ENCODE measurements at regions not wholly inside any gene's neighbourhood (a gene's known extent, or its start where the extent isn't known, plus 50 kb on each side); places are given as distances from the start of the nearest gene placed in this dataset.

GRCh38 chr10:36224431-36224985 is 582.4 kb upstream of the FZD8 start:
- Mint-ChIP-seq H3K9me3 (peaks cover 12% of the 10 kb centered on the region), H3K36me3 (ENCODE audit: low read depth) (no peaks in the 10 kb centered on the region), H3K4me1 (no peaks in the 10 kb centered on the region), H3K27ac (no peak overlapping the region), H3K27me3 (no peaks in the 10 kb centered on the region), H3K4me3 (no peak overlapping the region)
- ATAC-seq (no peak), DNase-seq (no peak)

- no peak for ATAC-seq
- no peaks in the 10 kb centered on the region for H3K36me3 Mint-ChIP-seq (ENCODE audit: low read depth)
- H3K4me1 Mint-ChIP-seq: no peaks in the 10 kb centered on the region
- H3K27ac Mint-ChIP-seq: no peak overlapping the region
- H3K4me3 Mint-ChIP-seq: no peak overlapping the region
- H3K27me3 Mint-ChIP-seq: no peaks in the 10 kb centered on the region
- peaks cover 12% of the 10 kb centered on the region for H3K9me3 Mint-ChIP-seq
- DNase-seq: no peak
Observed at GRCh38 chr10:36221101-36221500, 579.0 kb upstream of the FZD8 start.

- Mint-ChIP-seq H3K27ac (no peak overlapping the region), H3K27me3 (no peaks in the 10 kb centered on the region), H3K4me1 (no peaks in the 10 kb centered on the region), H3K4me3 (no peak overlapping the region), H3K36me3 (ENCODE audit: low read depth) (no peaks in the 10 kb centered on the region), H3K9me3 (peaks cover 12% of the 10 kb centered on the region)
- DNase-seq (no peak), ATAC-seq (no peak)
Observed at GRCh38 chr10:36220151-36220550, 578.1 kb upstream of the FZD8 start.

GRCh38 chr10:36211856-36212255 is 569.8 kb upstream of the FZD8 start:
- H3K27me3 Mint-ChIP-seq: no peaks in the 10 kb centered on the region

GRCh38 chr10:36209480-36209879 is 567.4 kb upstream of the FZD8 start:
- Mint-ChIP-seq H3K9me3 (peaks cover 10% of the 10 kb centered on the region), H3K27ac (no peak overlapping the region), H3K4me3 (no peak overlapping the region), H3K4me1 (no peaks in the 10 kb centered on the region), H3K27me3 (no peaks in the 10 kb centered on the region), H3K36me3 (ENCODE audit: low read depth) (no peaks in the 10 kb centered on the region)
- DNase-seq (no peak), ATAC-seq (no peak)

More at GRCh38 chr10:36211856-36212255, 569.8 kb upstream of the FZD8 start:
- ATAC-seq (no peak), DNase-seq (no peak)
- Mint-ChIP-seq H3K4me1 (no peaks in the 10 kb centered on the region), H3K36me3 (ENCODE audit: low read depth) (no peaks in the 10 kb centered on the region), H3K9me3 (peaks cover 4% of the 10 kb centered on the region), H3K4me3 (no peak overlapping the region), H3K27ac (no peak overlapping the region)

- Mint-ChIP-seq H3K4me1 (no peaks in the 10 kb centered on the region), H3K4me3 (no peak overlapping the region), H3K27ac (no peak overlapping the region), H3K27me3 (no peaks in the 10 kb centered on the region), H3K36me3 (ENCODE audit: low read depth) (no peaks in the 10 kb centered on the region), H3K9me3 (peaks cover 7% of the 10 kb centered on the region)
- no peak for DNase-seq
- no peak for ATAC-seq
Observed at GRCh38 chr10:36202881-36203280, 560.8 kb upstream of the FZD8 start.

- Mint-ChIP-seq H3K4me3 (no peak overlapping the region), H3K4me1 (no peaks in the 10 kb centered on the region), H3K27ac (no peak overlapping the region), H3K9me3 (peaks cover 3% of the 10 kb centered on the region), H3K36me3 (ENCODE audit: low read depth) (no peaks in the 10 kb centered on the region), H3K27me3 (no peaks in the 10 kb centered on the region)
- no peak for DNase-seq
- no peak for ATAC-seq
Observed at GRCh38 chr10:36200577-36200976, 558.5 kb upstream of the FZD8 start.

- DNase-seq (no peak), ATAC-seq (no peak)
- Mint-ChIP-seq H3K4me1 (no peaks in the 10 kb centered on the region), H3K4me3 (no peak overlapping the region), H3K36me3 (ENCODE audit: low read depth) (no peaks in the 10 kb centered on the region), H3K27ac (no peak overlapping the region), H3K27me3 (no peaks in the 10 kb centered on the region), H3K9me3 (peaks cover 7% of the 10 kb centered on the region)
Observed at GRCh38 chr10:36198322-36198721, 556.2 kb upstream of the FZD8 start.

- DNase-seq (no peak), ATAC-seq (no peak)
- H3K27me3 Mint-ChIP-seq: no peaks in the 10 kb centered on the region
- no peaks in the 10 kb centered on the region for H3K4me1 Mint-ChIP-seq
- no peaks in the 10 kb centered on the region for H3K36me3 Mint-ChIP-seq (ENCODE audit: low read depth)
- no peak overlapping the region for H3K4me3 Mint-ChIP-seq
- no peak overlapping the region for H3K27ac Mint-ChIP-seq
- H3K9me3 Mint-ChIP-seq: peaks cover 17% of the 10 kb centered on the region
Observed at GRCh38 chr10:36195364-36195763, 553.3 kb upstream of the FZD8 start.

GRCh38 chr10:36194276-36194675 is 552.2 kb upstream of the FZD8 start:
- H3K4me3 Mint-ChIP-seq: no peak overlapping the region
- peaks cover 25% of the 10 kb centered on the region for H3K9me3 Mint-ChIP-seq
- no peak overlapping the region for H3K27ac Mint-ChIP-seq
- H3K4me1 Mint-ChIP-seq: no peaks in the 10 kb centered on the region
- H3K27me3 Mint-ChIP-seq: no peaks in the 10 kb centered on the region
- H3K36me3 Mint-ChIP-seq (ENCODE audit: low read depth): no peaks in the 10 kb centered on the region
- ATAC-seq (no peak), DNase-seq (no peak)

GRCh38 chr10:36191009-36191408 is 548.9 kb upstream of the FZD8 start:
- ATAC-seq: no peak
- H3K4me1 Mint-ChIP-seq: no peaks in the 10 kb centered on the region
- H3K27me3 Mint-ChIP-seq: no peaks in the 10 kb centered on the region

GRCh38 chr10:36188461-36188860 is 546.4 kb upstream of the FZD8 start:
- no peak overlapping the region for H3K27ac Mint-ChIP-seq
- H3K27me3 Mint-ChIP-seq: no peaks in the 10 kb centered on the region
- no peaks in the 10 kb centered on the region for H3K4me1 Mint-ChIP-seq
- H3K4me3 Mint-ChIP-seq: no peak overlapping the region
- no peak for DNase-seq
- no peak for ATAC-seq
- peaks cover 35% of the 10 kb centered on the region for H3K9me3 Mint-ChIP-seq
- no peaks in the 10 kb centered on the region for H3K36me3 Mint-ChIP-seq (ENCODE audit: low read depth)

More at GRCh38 chr10:36191009-36191408, 548.9 kb upstream of the FZD8 start:
- H3K36me3 Mint-ChIP-seq (ENCODE audit: low read depth): no peaks in the 10 kb centered on the region
- no peak for DNase-seq
- H3K27ac Mint-ChIP-seq: no peak overlapping the region
- H3K9me3 Mint-ChIP-seq: peaks cover 34% of the 10 kb centered on the region
- H3K4me3 Mint-ChIP-seq: no peak overlapping the region

- Mint-ChIP-seq H3K27ac (no peak overlapping the region), H3K27me3 (no peaks in the 10 kb centered on the region), H3K36me3 (ENCODE audit: low read depth) (no peaks in the 10 kb centered on the region), H3K4me3 (no peak overlapping the region), H3K4me1 (no peaks in the 10 kb centered on the region), H3K9me3 (peaks cover 35% of the 10 kb centered on the region)
- DNase-seq (no peak), ATAC-seq (no peak)
Observed at GRCh38 chr10:36188080-36188453, 546.0 kb upstream of the FZD8 start.

- no peaks in the 10 kb centered on the region for H3K27me3 Mint-ChIP-seq
- DNase-seq (no peak), ATAC-seq (no peak)
- H3K4me3 Mint-ChIP-seq: no peak overlapping the region
- no peak overlapping the region for H3K27ac Mint-ChIP-seq
- peaks cover 32% of the 10 kb centered on the region for H3K9me3 Mint-ChIP-seq
- H3K4me1 Mint-ChIP-seq: no peaks in the 10 kb centered on the region
- no peaks in the 10 kb centered on the region for H3K36me3 Mint-ChIP-seq (ENCODE audit: low read depth)
Observed at GRCh38 chr10:36187380-36188079, 545.4 kb upstream of the FZD8 start.

- no peaks in the 10 kb centered on the region for H3K27me3 Mint-ChIP-seq
- no peak overlapping the region for H3K4me3 Mint-ChIP-seq
- H3K4me1 Mint-ChIP-seq: no peaks in the 10 kb centered on the region
- no peak for DNase-seq
- H3K36me3 Mint-ChIP-seq (ENCODE audit: low read depth): no peaks in the 10 kb centered on the region
- H3K9me3 Mint-ChIP-seq: peaks cover 22% of the 10 kb centered on the region
- H3K27ac Mint-ChIP-seq: no peak overlapping the region
- ATAC-seq: no peak
Observed at GRCh38 chr10:36185097-36185496, 543.0 kb upstream of the FZD8 start.

GRCh38 chr10:36183726-36184125 is 541.6 kb upstream of the FZD8 start:
- no peaks in the 10 kb centered on the region for H3K36me3 Mint-ChIP-seq (ENCODE audit: low read depth)
- no peak for ATAC-seq
- no peak for DNase-seq
- H3K27me3 Mint-ChIP-seq: no peaks in the 10 kb centered on the region
- no peaks in the 10 kb centered on the region for H3K4me1 Mint-ChIP-seq
- H3K9me3 Mint-ChIP-seq: peaks cover 17% of the 10 kb centered on the region
- H3K4me3 Mint-ChIP-seq: no peak overlapping the region
- H3K27ac Mint-ChIP-seq: no peak overlapping the region

Measured in activated naive CD8-positive, alpha-beta T cell treated with anti-CD3 and anti-CD28 coated beads, Interleukin-2, amount 50 U/mL, for 24 hours (primary cell).